ENCODE measurements at regions not wholly inside any gene's neighbourhood (a gene's known extent, or its start where the extent isn't known, plus 50 kb on each side); places are given as distances from the start of the nearest gene placed in this dataset.
"Not testable (repeated sequence)": the region's sequence is repeated elsewhere in the genome, so short reads cannot be mapped to it uniquely, and the experiment has no call there.

DNA sequence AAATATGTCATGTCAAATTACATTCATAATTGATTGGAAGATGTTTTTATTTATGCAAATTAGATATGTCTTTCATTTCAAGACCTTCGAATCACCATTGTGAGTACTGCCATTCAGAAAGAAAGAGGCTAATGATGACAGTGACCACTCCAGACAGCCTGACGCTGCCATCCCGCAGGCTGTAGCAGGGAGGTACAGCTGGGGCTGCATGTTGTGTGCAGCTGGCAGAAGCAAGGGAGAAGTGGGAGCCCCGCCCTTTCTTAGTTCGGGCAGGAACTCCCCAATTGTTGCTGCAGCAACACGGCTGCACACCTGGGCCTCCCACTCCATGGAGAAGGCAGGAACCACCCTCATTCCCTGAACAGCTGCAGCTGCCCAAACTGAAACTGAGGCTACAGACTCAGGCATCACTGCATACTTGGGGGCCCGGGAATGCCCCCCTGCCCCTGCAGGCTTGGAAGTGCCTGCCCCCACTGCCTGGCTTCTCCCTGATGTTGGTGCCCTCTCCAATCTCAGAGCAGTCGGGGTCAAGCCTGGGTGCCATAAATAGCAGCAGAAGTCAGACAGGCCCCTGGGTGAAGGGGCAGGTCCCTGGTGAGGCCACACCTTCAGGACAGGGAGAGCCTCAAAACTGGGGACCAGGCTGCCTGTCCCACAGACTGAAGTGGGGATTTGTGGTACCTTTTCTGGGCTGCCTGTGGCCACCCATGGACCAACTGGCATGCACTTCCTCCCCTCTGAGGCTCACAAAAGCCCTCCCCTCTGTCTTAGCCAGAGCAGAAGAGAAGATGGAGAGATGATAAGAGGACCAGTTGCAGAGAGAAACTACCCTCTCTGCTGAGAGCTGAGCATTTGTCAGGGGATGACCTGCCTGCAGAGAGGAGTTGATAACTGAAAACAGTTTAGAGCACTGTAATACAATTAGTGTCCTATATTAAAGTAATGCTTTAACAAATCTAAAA is 964.6 kb downstream of the SI start:
- no peak for DNase-seq (ENCODE audit: low read depth)

DNA sequence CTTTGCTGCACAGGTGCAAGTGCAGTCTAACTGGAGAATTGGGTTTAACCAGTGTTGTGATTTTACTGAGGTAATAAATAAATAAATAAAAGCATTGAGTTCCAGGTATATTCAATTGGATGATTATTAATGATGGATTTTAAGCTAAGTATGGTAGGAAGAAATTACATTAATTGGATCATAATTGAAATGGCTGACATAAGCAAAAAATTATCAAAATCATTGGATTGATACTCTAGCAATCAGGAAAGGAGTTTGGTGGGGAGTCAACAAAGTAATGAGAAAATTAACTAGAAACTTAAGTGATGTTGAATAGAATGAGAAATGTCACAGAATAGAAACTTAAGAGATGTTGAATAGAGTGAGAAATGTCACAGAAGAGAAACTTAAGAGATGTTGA is 981.9 kb downstream of the SI start:
- no peak for DNase-seq (ENCODE audit: low read depth)

DNA sequence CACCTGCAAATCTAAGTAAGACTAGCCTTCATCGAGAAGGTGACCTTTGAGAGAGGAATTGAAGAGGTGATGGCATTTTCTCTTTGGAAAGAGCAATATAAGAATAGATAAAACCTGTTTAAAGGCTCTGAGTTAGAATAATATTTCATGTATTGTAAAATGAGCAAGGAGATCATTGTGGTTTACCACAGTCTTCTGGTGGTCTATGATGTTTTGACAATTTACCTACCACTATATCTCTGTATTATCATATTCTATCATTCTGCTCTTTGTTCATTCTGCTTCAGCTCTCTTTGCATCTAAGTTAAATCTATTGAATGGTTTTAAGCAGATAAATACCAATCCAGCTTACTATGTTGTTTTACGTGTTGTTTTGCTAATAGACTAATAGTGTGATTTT is 982.3 kb downstream of the SI start:
- no peak for DNase-seq (ENCODE audit: low read depth)

DNA sequence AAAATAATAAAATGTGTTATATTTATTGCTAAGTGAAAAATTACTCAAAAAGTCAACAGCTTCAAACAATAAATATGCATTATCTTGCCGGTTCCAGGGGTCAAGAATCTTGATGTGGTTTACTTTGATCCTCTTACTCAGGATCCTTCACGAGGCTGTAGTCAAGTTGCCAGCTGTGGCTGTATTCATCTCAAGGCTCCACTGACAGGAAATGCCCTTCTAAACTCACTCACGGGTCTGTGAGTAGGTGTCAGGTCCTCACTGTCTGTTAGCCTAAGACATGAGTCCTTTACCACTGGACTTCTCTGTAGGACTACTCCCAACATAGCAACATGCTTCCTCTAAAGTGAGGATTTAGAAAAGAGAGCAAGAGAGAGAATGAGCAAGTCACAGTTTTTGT is 983.0 kb downstream of the SI start:
- DNase-seq (ENCODE audit: low read depth): no peak

DNA sequence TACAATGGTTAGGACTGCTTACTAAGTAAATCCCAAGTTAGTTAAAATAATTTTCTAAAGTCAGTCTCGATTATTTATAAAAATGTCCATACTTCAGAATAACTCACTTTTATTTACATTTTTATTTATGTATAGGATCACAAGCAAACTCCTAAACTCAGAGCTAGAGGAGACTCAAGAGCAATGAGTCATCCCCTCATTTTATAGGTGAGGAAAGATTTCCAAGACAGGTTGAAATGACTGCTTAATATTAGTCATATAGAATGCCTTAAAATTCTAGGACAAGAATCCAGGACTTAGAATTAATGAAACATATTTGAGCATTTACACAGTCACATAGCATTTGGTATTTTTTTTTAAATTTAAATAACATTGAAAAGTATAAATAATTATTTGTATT is 983.8 kb downstream of the SI start:
- DNase-seq (ENCODE audit: low read depth): no peak

DNA sequence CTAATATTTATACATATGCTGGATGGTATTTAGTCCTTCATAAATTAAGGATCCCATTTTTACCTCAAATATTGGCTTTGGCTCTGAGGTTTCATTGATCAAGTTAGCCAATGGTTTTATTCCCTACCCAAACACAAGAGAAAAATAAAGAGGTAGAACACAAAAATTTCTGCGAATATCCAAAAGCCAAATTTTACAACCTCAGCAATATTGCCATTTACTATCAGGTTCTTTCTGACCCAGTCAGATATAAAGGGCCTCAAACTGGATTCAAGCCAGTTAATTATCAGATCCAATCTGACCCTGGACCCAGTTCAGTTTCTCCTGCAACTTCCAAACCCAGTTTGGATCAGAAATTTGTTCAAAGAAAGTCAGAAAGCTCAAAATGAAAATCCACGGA is 998.1 kb downstream of the SI start:
- no peak for DNase-seq (ENCODE audit: low read depth)

DNA sequence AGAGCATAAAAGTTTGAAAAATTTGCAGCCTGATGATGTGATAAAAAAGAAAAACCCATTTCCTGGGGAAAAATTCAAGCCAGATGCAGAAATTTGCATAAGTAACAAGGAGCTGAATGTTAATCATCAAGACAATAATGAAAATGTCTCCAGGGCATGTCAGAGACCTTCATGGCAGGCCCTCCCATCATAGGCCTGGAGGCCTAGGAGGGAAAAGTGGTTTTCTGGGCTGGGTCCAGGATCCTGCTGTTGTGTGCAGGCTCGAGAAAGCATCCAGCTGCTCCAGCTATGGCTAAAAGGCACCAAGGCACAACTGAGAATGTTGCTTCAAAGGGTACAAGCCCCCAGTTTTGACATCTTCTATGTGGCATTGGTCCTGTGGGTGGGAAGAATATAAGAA is 1014.0 kb downstream of the SI start:
- no peak for DNase-seq (ENCODE audit: low read depth)

DNA sequence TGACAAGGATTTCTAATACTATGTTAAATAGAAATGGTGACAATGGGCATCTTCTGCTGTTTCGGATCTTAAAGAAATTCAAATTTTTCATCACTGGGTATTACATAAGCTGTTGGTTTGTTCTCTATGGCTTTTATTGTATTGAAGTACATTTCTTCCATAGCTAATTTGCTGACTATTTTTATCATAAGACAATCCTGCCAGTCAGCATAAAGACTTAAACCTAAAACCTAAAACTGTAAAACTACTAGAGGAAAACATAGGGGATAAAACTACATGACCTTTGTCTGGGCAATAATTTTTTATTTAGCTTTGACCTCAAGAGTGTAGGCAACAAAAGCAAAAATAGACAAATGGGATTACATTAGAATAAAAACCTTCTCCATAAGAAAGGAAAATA is 1017.4 kb downstream of the SI start:
- no peak for DNase-seq (ENCODE audit: low read depth)

DNA sequence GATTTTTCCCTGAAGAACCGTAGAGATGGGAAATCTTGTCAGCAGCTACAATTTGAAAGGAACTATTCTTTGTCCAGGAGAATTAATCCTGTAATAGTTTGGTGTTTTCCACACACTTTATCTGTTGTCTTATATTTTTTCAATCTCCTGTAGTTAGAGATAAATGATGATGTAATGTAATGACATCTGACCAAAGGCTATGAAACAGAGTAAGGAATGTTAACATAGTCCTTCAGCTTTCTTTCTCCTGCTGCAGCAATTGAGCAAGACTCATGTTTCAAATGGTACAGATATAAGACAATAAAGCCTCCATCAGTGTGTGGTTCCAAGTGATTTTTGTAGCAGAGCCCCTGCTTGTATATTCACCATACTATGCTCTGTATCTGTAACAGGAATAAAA is 1028.4 kb downstream of the SI start:
- no peak for DNase-seq (ENCODE audit: low read depth)

DNA sequence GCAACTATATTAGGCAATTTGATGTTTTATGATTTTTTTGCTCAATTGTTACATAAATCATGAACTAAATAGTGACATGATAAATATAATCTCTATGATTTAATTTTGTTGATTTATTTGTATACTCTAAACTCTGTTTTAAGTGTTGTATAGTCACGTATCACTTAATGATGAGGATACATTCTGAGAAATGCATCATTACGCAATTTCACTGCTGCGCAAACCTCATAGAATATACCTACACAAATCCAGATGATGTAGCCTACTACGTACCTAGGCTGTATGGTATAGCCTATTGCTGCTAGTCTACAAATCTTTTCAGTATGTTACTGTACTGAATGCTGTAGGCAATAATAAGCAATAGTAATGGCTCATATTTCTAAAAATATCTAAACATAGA is 1029.8 kb downstream of the SI start:
- DNase-seq (ENCODE audit: low read depth): no peak

DNA sequence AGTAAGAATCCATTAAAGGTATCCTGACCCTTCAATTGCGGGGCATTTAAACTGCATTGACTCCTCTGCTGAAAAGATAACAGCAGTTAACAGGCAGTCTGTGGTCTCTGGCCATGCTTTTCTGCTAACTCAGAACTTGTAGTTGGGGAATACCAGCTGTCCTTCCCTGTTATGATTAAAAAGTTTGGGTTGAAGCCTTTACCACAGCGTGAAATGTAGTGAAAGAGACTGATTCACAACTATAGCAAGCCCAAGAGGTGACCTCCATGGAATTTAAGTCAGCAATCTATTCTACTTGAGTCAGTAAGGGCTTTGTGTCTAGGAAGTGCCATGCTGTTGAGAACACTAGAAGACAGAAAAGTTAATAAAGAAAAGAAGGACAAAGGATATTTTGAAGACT is 1037.3 kb downstream of the SI start:
- DNase-seq (ENCODE audit: low read depth): no peak

DNA sequence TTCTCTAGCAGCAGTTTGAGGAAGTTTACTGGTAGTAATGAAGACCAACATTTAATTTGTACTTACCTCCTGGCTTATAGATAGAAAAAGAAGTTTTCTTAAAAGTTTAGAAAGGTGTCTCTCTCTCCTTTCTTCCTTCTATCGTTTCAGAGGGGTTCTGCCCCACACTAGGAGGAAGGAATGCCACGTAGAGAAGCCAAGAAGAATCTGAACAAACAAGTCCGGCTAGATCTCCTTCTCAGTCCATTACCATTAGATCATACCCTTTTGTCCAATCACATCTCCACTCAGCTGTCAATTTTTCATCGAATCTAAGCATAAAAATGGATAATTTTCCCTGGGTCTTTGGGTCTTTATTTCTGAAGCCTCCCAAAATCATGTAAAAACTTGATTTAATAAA is 1048.1 kb downstream of the SI start:
- DNase-seq (ENCODE audit: low read depth): no peak

DNA sequence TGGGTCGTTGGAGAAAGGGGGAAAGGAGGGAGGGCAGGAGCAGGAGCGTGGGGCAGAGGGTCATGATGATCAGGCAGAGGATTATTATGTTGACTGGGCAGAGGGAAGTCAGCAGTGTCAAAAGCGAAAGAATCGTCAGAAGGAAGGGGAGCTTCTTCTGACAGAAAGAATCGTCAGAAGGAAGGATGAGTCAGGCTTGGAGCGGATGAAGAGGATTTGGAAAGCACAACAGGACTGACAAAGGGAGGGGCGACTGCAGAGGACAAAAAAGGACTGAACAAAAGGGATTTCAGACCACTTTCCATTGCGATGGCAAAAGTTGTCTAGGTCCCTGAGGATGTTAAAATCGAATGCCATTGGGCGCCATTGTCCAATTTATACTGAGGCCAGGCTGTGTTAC is 1053.5 kb downstream of the SI start:
- no peak for DNase-seq (ENCODE audit: low read depth)

DNA sequence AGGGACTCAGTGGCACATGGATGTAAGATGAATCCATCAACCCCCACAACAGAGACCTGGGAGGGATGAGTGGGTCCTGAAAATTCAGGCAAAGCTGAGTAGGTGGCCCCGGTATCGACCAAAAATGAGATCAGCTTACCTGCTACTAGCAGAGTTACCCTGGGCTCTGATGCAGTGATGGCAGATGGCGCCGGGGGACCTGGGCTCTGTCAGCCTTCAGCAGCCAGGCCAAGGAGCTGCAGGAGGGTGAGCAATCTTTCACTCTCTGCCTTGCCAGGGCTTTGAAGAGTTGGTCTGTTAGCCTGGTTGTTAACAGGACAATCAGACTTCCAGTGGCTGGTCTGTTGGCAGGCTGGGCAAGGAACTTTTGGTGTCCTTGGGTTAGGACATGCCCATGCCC is 1054.8 kb downstream of the SI start:
- DNase-seq (ENCODE audit: low read depth): no peak

DNA sequence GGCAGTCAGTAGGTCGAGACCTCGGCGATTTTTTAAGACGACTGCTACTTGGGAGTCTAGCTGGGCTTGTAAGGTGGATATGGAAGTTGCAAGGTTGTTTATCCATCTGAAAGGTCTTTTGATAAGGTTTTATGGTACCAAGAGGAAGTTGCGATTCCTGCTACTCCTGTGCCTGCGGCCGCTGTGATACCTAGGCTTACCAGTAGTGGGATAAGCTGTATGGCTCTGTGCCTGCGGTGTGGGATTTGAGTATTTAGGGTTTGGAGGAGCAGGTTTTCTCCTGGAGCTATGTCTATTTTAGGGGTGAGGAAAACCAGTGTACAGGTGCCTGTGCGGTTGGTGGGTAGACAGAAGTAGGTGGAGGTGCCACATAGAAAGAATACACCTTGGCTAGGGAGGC is 1059.8 kb downstream of the SI start:
- no peak for DNase-seq (ENCODE audit: low read depth)

DNA sequence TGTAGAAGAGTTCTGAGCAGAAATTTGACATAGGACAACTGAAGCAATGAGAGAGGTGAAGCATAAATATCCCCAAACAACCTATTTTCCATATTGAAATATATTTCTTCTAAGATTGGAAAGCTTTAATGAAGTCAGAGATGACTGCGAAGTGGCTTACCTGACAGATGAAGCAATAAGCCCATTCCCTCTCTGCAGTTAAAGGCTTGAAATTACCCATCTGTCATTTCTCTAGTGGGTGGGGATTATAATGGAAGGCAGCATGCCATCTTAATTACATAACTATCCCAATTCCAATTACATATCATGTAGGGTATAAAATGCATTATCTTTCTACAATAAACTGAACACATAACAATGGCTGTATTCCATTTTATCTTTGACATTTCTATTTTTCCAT is 1070.5 kb downstream of the SI start:
- no peak for DNase-seq (ENCODE audit: low read depth)

DNA sequence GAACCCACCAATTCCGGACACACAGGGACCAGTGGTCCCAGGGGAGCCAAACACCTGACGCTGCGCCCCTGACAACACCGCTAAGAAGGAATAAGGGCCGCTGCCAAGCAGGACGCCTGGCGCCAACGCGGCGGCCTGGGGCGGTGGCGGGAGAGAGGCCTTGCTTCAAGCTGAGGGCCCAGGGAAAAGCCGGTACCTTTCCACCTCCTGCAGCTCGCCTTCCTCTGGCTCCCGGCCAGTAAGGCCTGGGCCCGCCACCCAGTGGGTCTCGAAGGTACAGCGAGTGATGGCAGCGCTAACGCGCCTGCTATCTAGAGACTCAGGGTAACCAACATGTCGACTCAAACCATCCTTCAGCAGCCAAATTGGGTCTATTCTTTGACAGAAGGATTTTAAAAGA is 1074.1 kb downstream of the SI start:
- no peak for DNase-seq (ENCODE audit: low read depth)

DNA sequence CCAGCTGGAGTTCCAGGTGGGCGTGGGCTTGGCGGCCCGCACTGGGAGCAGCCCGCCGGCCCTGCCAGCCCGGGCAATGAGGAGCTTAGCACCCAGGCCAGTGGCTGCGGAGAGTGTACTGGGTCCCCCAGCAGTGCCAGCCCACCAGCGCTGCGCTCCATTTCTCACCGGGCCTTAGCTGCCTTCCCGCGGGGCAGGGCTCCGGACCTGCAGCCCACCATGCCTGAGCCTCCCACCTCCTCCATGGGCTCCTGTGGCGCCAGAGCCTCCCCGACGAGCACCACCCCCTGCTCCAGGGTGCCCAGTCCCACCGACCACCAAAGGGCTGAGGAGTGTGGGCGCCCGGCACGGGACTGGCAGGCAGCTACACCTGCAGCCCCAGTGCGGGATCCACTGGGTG is 1075.3 kb downstream of the SI start:
- DNase-seq (ENCODE audit: low read depth): not testable (repeated sequence)

DNA sequence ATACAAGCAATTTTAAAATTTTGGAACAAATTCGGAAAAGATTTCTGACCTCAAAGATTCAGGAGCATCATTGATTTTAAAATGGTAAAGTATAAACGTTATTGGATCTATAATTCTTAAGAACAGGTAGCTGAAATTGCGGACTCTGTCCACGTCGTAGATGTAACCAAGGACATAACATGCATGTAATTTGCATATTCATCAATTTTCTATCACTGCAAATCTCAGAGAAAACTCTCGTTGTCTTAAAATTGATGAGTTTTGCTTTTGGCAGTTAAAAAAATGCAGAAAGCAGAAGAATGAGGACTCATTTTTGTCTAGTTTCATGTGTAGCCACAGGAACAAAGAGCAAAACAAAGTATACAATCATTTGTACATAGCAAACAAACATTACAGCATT is 1094.4 kb downstream of the SI start:
- no peak for DNase-seq (ENCODE audit: low read depth)

DNA sequence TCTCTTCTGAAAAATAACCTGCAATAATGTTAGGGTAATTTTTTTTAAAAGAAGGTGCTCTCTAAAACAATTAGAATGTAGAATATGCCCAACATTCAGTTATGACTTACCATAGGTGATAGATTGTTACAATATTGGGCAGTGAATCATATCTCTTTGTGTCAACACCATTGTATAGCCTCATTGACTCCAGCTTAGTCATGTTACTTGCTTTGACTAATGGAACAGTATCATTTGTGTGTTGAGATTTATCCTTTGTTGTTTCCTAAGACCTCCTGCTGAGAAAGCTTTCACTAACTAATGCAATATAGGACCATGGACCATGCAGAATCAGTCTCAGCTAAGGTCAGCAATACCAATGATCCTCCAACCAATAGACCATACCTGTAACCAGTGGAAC is 1106.4 kb downstream of the SI start:
- no peak for DNase-seq (ENCODE audit: low read depth)

DNA sequence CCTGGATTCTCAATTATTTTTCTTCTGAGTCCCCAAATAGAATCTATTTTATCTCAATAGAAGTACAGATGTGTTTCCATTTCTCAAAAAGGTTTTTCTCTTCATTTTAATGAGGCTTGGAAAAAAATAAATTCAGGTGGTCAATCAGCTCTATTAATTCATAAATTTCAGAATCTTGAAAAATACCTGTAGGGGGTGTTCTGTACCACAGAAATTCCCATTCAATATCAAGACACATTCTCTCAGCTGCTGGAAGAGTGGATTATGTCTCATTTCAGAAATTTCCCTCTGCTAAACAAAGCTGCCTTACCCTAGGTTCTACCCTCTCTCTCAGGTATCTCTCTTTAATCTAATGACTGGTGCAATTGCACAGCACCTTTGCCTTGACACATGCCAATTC is 1121.2 kb downstream of the SI start:
- no peak for DNase-seq (ENCODE audit: low read depth)

DNA sequence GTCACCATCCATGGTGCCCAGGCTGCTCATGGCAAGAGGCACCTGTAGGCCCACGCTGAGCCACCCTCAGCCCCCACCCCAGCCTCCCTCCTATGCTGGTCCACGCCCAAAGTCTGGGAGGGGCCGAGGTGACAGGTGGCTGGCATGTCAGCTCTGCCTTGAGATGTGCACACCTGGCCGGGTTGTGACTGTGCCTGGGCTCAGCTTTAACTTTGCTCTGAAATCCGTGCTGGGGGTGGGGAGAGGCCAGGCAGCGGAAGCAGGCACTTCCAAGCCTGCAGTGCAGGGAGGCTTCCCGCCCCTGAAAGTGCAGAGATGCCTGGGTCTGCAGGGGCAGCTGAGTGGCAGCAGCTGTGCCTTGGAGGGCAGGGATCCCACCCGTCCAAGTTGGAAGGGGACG is 1124.8 kb downstream of the SI start:
- no peak for DNase-seq (ENCODE audit: low read depth)

DNA sequence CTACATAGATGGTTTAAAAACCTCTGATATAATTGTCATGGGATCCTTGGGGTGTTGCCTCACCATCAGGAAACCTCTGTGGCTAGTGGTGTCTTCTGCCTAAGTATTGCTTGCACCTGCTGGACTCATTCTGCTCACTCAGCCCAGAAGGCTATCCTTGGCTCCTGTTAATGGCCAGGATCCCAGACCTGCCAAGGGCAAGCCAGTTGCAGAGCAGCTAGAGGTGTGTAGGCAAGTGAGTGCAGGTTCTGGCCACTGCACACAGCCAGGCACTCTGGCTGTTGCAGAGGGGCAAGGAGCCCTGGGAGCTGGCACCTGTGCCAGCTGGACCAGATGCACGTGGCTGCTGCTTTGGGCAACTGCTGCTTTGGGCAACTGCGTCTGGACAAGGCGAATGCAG is 1125.8 kb downstream of the SI start:
- no peak for DNase-seq (ENCODE audit: low read depth)

DNA sequence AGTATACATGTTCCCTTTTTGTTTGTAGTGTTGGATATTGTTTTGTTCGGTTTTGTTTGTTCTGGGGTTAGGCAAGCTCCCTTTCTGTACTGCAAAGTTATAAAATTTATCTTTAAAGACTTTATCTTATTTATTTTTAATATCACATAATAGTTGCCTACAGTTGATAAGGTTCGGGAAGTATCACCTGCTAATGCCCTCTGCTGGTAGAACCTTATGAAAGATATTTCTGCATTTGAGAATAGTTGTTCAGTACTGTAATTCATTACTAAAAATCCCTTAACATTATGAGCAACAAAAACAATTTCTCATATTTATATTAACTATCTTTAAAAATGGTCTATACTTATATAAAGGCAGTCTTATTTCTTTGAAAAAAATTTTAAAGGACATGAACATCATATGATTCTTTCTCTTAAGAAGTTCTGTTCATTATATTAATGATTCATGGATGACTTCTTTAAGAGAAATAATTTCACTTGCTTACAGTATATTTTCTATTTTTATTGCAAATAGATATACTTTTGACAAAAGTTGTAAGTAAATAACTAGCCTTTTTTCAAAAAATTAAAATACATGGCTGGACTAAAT is 1126.8 kb downstream of the SI start:
- no peak for DNase-seq (ENCODE audit: low read depth)

Measured in GM04503 (cell line).